Superior temporal gyrus (tissue), 1 donor: ENCODE measurements at regions not wholly inside any gene's neighbourhood (a gene's known extent, or its start where the extent isn't known, plus 50 kb on each side); places are given as distances from the start of the nearest gene placed in this dataset.
"Not testable (repeated sequence)": the region's sequence is repeated elsewhere in the genome, so short reads cannot be mapped to it uniquely, and the experiment has no call there.

Experiments used
- DNase-seq: peaks from one replicate; pipeline ENCODE4 v3.0.0-alpha.2; 2016; ENCODE audit errors: extremely low spot score

GRCh38 chr5:143634689-143635088 lies 177.3 kb upstream of the HMHB1 start:
- DNase-seq: no peak

- no peak for DNase-seq
Measured at GRCh38 chr5:143629871-143630659, 181.9 kb upstream of the HMHB1 start.

GRCh38 chr5:143625048-143625447 lies 186.9 kb upstream of the HMHB1 start:
- not testable (repeated sequence) for DNase-seq

- no peak for DNase-seq
Measured at GRCh38 chr5:143624465-143624864, 187.5 kb upstream of the HMHB1 start.

- no peak for DNase-seq
Measured at GRCh38 chr5:143619040-143619439, 192.9 kb upstream of the HMHB1 start.

- no peak for DNase-seq
Measured at GRCh38 chr5:143618141-143618540, 193.8 kb upstream of the HMHB1 start.

GRCh38 chr5:143614831-143615230 lies 197.1 kb upstream of the HMHB1 start:
- no peak for DNase-seq

GRCh38 chr5:143613329-143613728 lies 198.6 kb upstream of the HMHB1 start:
- no peak for DNase-seq

- DNase-seq: no peak
Measured at GRCh38 chr5:143610946-143611345, 201.0 kb upstream of the HMHB1 start.

- DNase-seq: no peak
Measured at GRCh38 chr5:143606043-143606752, 202.7 kb upstream of the NR3C1 start.

GRCh38 chr5:143605403-143606005 lies 202.0 kb upstream of the NR3C1 start:
- DNase-seq: no peak

GRCh38 chr5:143601917-143602333 lies 198.4 kb upstream of the NR3C1 start:
- DNase-seq: no peak

GRCh38 chr5:143601357-143601756 lies 197.9 kb upstream of the NR3C1 start:
- no peak for DNase-seq

GRCh38 chr5:143600396-143601075 lies 197.1 kb upstream of the NR3C1 start:
- DNase-seq: no peak

- DNase-seq: no peak
Measured at GRCh38 chr5:143599474-143599873, 196.0 kb upstream of the NR3C1 start.

- no peak for DNase-seq
Measured at GRCh38 chr5:143596824-143597223, 193.3 kb upstream of the NR3C1 start.

GRCh38 chr5:143594902-143595818 lies 191.7 kb upstream of the NR3C1 start:
- no peak for DNase-seq

- DNase-seq: no peak
Measured at GRCh38 chr5:143593723-143594122, 190.2 kb upstream of the NR3C1 start.

GRCh38 chr5:143592648-143593047 lies 189.2 kb upstream of the NR3C1 start:
- DNase-seq: no peak

- no peak for DNase-seq
Measured at GRCh38 chr5:143588933-143589662, 185.6 kb upstream of the NR3C1 start.
